Mucosa of rectum (tissue), 2 donors: ENCODE measurements at regions not wholly inside any gene's neighbourhood (a gene's known extent, or its start where the extent isn't known, plus 50 kb on each side); places are given as distances from the start of the nearest gene placed in this dataset.
"Not testable (repeated sequence)": the region's sequence is repeated elsewhere in the genome, so short reads cannot be mapped to it uniquely, and the experiment has no call there.

ENCODE experiments used
- H3K27ac ChIP-seq, 2 donors: one replicate each; pipeline ENCODE4 v1.7.0; 2013; ENCODE audit warnings: inconsistent platforms in 2 of 2, low read depth in 2 of 2, low read length in 2 of 2
- H3K27me3 ChIP-seq, 2 donors: one replicate each; pipeline ENCODE4 v1.7.0; 2013; ENCODE audit warnings: low read length in 2 of 2; ENCODE audit not compliant: control insufficient read depth in 2 of 2, insufficient read depth in 2 of 2
- H3K36me3 ChIP-seq, 2 donors: one replicate each; pipeline ENCODE4 v1.7.0; 2013; ENCODE audit warnings: low read length in 2 of 2; ENCODE audit not compliant: control insufficient read depth in 2 of 2, insufficient read depth in 2 of 2
- H3K4me1 ChIP-seq, 2 donors: one replicate each; pipeline ENCODE4 v1.7.0; 2013; ENCODE audit warnings: low read length in 2 of 2, mild to moderate bottlenecking in 1 of 2; ENCODE audit not compliant: control insufficient read depth in 2 of 2, insufficient read depth in 2 of 2
- H3K4me3 ChIP-seq, 2 donors: one replicate each; pipeline ENCODE4 v1.7.0; 2013; ENCODE audit warnings: low read length in 2 of 2
- H3K9ac ChIP-seq, 2 donors: one replicate each; pipeline ENCODE4 v1.7.0; 2013; ENCODE audit warnings: low read length in 2 of 2, low read depth in 1 of 2, mild to moderate bottlenecking in 1 of 2
- H3K9me3 ChIP-seq, 2 donors: one replicate each; pipeline ENCODE4 v1.7.0; 2013; ENCODE audit warnings: low read length in 2 of 2; ENCODE audit not compliant: control insufficient read depth in 2 of 2
- donor health status: healthy.
- donor health status: Normal muscosa, but diverticular disease.

GRCh38 chr2:215635071-215635787 lies 199.4 kb upstream of the FN1 start:
- no peak overlapping the region for H3K27ac ChIP-seq

GRCh38 chr2:215633360-215633759 lies 197.5 kb upstream of the FN1 start:
- Histone ChIP-seq H3K4me1 (no peaks in the 10 kb centered on the region), H3K9me3 (peaks cover 0 to 8% of the 10 kb centered on the region in 2 donors), H3K9ac (no peak overlapping the region), H3K27ac (no peak overlapping the region), H3K27me3 (no peaks in the 10 kb centered on the region), H3K4me3 (no peak overlapping the region), H3K36me3 (no peaks in the 10 kb centered on the region)

More at GRCh38 chr2:215635071-215635787, 199.4 kb upstream of the FN1 start:
- H3K4me1 ChIP-seq = no peaks in the 10 kb centered on the region
- peaks cover 0 to 8% of the 10 kb centered on the region in 2 donors for H3K9me3 ChIP-seq
- no peaks in the 10 kb centered on the region for H3K27me3 ChIP-seq
- H3K36me3 ChIP-seq = no peaks in the 10 kb centered on the region
- no peak overlapping the region for H3K4me3 ChIP-seq
- no peak overlapping the region for H3K9ac ChIP-seq

- H3K27me3 ChIP-seq = no peaks in the 10 kb centered on the region
- no peak overlapping the region for H3K4me3 ChIP-seq
- peaks cover 0 to 8% of the 10 kb centered on the region in 2 donors for H3K9me3 ChIP-seq
- H3K4me1 ChIP-seq = no peaks in the 10 kb centered on the region
- no peak overlapping the region for H3K27ac ChIP-seq
- H3K9ac ChIP-seq = no peak overlapping the region
- H3K36me3 ChIP-seq = no peaks in the 10 kb centered on the region
Observed at GRCh38 chr2:215631696-215632095, 195.8 kb upstream of the FN1 start.

GRCh38 chr2:215630796-215631195 lies 194.9 kb upstream of the FN1 start:
- not testable (repeated sequence) for H3K27ac ChIP-seq, H3K4me3 ChIP-seq, H3K9ac ChIP-seq, H3K4me1 ChIP-seq, H3K36me3 ChIP-seq, H3K9me3 ChIP-seq, H3K27me3 ChIP-seq

- Histone ChIP-seq H3K9ac (no peak overlapping the region), H3K27ac (no peak overlapping the region), H3K36me3 (no peaks in the 10 kb centered on the region), H3K4me3 (no peak overlapping the region), H3K27me3 (no peaks in the 10 kb centered on the region), H3K9me3 (peaks cover 0 to 5% of the 10 kb centered on the region in 2 donors), H3K4me1 (no peaks in the 10 kb centered on the region)
Observed at GRCh38 chr2:215627771-215628170, 191.9 kb upstream of the FN1 start.

GRCh38 chr2:215626812-215627281 lies 191.0 kb upstream of the FN1 start:
- Histone ChIP-seq H3K9ac (no peak overlapping the region), H3K27me3 (no peaks in the 10 kb centered on the region), H3K9me3 (peaks cover 0 to 5% of the 10 kb centered on the region in 2 donors), H3K4me1 (no peaks in the 10 kb centered on the region), H3K36me3 (no peaks in the 10 kb centered on the region), H3K4me3 (no peak overlapping the region), H3K27ac (no peak overlapping the region)

- Histone ChIP-seq H3K27ac (no peak overlapping the region), H3K9ac (no peak overlapping the region), H3K9me3 (peaks cover 0 to 5% of the 10 kb centered on the region in 2 donors), H3K36me3 (no peaks in the 10 kb centered on the region), H3K4me3 (no peak overlapping the region), H3K4me1 (no peaks in the 10 kb centered on the region), H3K27me3 (no peaks in the 10 kb centered on the region)
Observed at GRCh38 chr2:215626063-215626462, 190.2 kb upstream of the FN1 start.

- Histone ChIP-seq H3K36me3 (no peaks in the 10 kb centered on the region), H3K9me3 (no peaks in the 10 kb centered on the region), H3K9ac (no peak overlapping the region), H3K4me1 (no peaks in the 10 kb centered on the region), H3K27me3 (no peaks in the 10 kb centered on the region), H3K4me3 (no peak overlapping the region), H3K27ac (no peak overlapping the region)
Observed at GRCh38 chr2:215625207-215625606, 189.3 kb upstream of the FN1 start.

- Histone ChIP-seq H3K27ac (no peak overlapping the region), H3K27me3 (no peaks in the 10 kb centered on the region), H3K9me3 (no peaks in the 10 kb centered on the region), H3K36me3 (no peaks in the 10 kb centered on the region), H3K4me3 (no peak overlapping the region), H3K9ac (no peak overlapping the region), H3K4me1 (no peaks in the 10 kb centered on the region)
Observed at GRCh38 chr2:215624423-215624829, 188.6 kb upstream of the FN1 start.

GRCh38 chr2:215622837-215623236 lies 187.0 kb upstream of the FN1 start:
- H3K36me3 ChIP-seq = no peaks in the 10 kb centered on the region
- H3K27me3 ChIP-seq = no peaks in the 10 kb centered on the region
- H3K9me3 ChIP-seq = no peaks in the 10 kb centered on the region
- no peak overlapping the region for H3K9ac ChIP-seq
- H3K4me1 ChIP-seq = no peaks in the 10 kb centered on the region
- no peak overlapping the region for H3K27ac ChIP-seq
- H3K4me3 ChIP-seq = no peak overlapping the region
